Mesodermal cell (in vitro differentiated cells): ENCODE measurements at regions not wholly inside any gene's neighbourhood (a gene's known extent, or its start where the extent isn't known, plus 50 kb on each side); places are given as distances from the start of the nearest gene placed in this dataset.

Source experiments
- H3K27ac ChIP-seq: 2 replicates; pipeline ENCODE4 v1.7.0; 2013; ENCODE audit warnings: mild to moderate bottlenecking, low read depth, low read length, moderate library complexity; ENCODE audit not compliant: severe bottlenecking
- H3K36me3 ChIP-seq: 2 replicates; pipeline ENCODE4 v1.7.1; 2013; ENCODE audit warnings: mild to moderate bottlenecking, low read length, moderate library complexity; ENCODE audit not compliant: control insufficient read depth, insufficient read depth
- H3K4me1 ChIP-seq: one replicate; pipeline ENCODE4 v1.7.1; 2013; ENCODE audit warnings: mild to moderate bottlenecking, low read length; ENCODE audit not compliant: insufficient read depth, control insufficient read depth, poor library complexity, severe bottlenecking
- H3K4me3 ChIP-seq: 2 replicates; pipeline ENCODE4 v1.7.0; 2013; ENCODE audit warnings: low read length, control low read depth, mild to moderate bottlenecking; ENCODE audit not compliant: insufficient read depth, poor library complexity, severe bottlenecking; ENCODE audit errors: extremely low read depth
- H3K9me3 ChIP-seq: 2 replicates; pipeline ENCODE4 v1.7.1; 2013; ENCODE audit warnings: mild to moderate bottlenecking, low read length, moderate library complexity; ENCODE audit not compliant: control insufficient read depth
- WGBS, 2 experiments: methylation state at CpG; one replicate each; pipeline ENCODE4 v1.1.5; 2013; ENCODE audit warnings: missing lambda C conversion rate in 2 of 2; ENCODE audit not compliant: insufficient coverage in 2 of 2; 5-methylcytosine and 5-hydroxymethylcytosine counted together

- H3K9me3 ChIP-seq, result no peaks in the 10 kb centered on the region
- no peak overlapping the region for H3K27ac ChIP-seq
- H3K4me3 ChIP-seq, result no peak overlapping the region
- WGBS, 2 experiments, result no CpG with 5 or more reads among the region's 3 CpGs
- no peaks in the 10 kb centered on the region for H3K4me1 ChIP-seq
- H3K36me3 ChIP-seq, result no peaks in the 10 kb centered on the region
Measured at GRCh38 chr3:96213393-96213792, 601.0 kb upstream of the EPHA6 start.

DNA sequence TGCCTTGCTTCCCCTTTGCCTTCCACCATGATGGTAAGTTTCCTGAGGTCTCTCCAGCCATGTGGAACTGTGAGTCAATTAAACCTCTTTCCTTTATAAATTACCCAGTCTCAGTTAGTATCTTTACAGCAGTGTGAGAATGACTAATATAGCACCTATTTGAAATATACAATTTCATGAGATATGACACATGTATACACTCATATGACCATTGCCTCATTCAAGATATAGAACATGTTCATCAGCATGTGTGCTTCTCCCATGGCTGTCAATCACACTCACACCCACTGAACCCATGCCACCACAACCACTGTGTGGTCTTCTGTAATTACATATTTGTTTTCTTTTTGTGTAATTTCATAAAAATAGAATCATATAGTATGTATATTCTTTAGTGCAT is 599.5 kb upstream of the EPHA6 start:
- H3K9me3 ChIP-seq, result no peaks in the 10 kb centered on the region
- H3K4me1 ChIP-seq, result no peaks in the 10 kb centered on the region
- no peak overlapping the region for H3K4me3 ChIP-seq
- no peak overlapping the region for H3K27ac ChIP-seq
- H3K36me3 ChIP-seq, result no peaks in the 10 kb centered on the region

DNA sequence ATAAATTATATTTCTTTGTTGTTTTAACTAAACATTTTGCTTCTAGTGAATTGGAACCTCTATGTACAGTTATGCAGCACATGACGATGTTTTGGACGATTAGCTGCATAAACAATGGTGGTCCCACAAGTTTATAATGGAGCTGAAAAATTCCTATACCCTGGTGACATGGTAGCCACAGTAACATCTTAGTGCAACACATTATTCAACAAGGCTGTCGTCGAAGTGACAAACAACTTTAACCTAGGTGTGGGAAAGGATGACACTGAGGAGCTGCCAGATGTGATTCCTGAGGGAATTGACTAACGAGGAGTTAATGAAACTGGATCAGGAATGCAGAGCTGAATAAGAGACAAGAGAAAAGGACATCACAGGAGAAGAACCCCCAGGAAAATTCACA is 588.9 kb upstream of the EPHA6 start:
- H3K9me3 ChIP-seq, result no peaks in the 10 kb centered on the region
- H3K27ac ChIP-seq, result no peak overlapping the region
- H3K4me1 ChIP-seq, result no peaks in the 10 kb centered on the region
- H3K36me3 ChIP-seq, result no peaks in the 10 kb centered on the region
- WGBS, 2 experiments, result 87 to 90% methylated on average over 3 of the region's 5 CpGs
- no peak overlapping the region for H3K4me3 ChIP-seq

GRCh38 chr3:96233679-96234078 is 580.7 kb upstream of the EPHA6 start:
- Histone ChIP-seq H3K36me3 (no peaks in the 10 kb centered on the region), H3K4me3 (no peak overlapping the region)

DNA sequence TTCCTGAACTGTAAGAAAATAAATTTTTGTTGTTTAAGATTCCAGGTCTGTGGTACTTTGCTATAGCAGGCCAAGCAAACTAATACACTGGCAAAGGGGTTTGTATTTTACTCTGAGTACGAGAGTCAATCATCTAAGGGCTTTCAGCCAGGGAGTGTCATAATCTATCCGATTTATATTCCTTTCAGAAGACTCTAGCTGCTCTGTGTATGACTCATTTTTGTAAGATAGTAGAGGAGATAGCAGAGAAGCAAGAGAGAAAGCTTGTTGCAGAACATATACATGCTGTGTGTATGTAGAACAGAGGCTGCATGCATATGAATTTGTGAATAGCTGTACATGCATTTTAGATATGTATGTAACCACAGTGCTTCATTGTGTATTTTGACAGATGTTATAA is 577.9 kb upstream of the EPHA6 start:
- no peak overlapping the region for H3K4me3 ChIP-seq
- WGBS, 2 experiments, result 80 to 94% methylated on average over 1 to 2 of the region's 2 CpGs

More at GRCh38 chr3:96233679-96234078, 580.7 kb upstream of the EPHA6 start:
- no CpG with 5 or more reads among the region's 1 CpG for WGBS, 2 experiments
- no peak overlapping the region for H3K27ac ChIP-seq
- no peaks in the 10 kb centered on the region for H3K4me1 ChIP-seq
- H3K9me3 ChIP-seq, result no peaks in the 10 kb centered on the region

GRCh38 chr3:96259299-96259698 is 555.1 kb upstream of the EPHA6 start:
- H3K27ac ChIP-seq, result no peak overlapping the region
- no peaks in the 10 kb centered on the region for H3K4me1 ChIP-seq
- H3K4me3 ChIP-seq, result no peak overlapping the region
- H3K36me3 ChIP-seq, result no peaks in the 10 kb centered on the region
- no peaks in the 10 kb centered on the region for H3K9me3 ChIP-seq

More for the DNA sequence above, 577.9 kb upstream of the EPHA6 start:
- no peaks in the 10 kb centered on the region for H3K36me3 ChIP-seq
- H3K4me1 ChIP-seq, result no peaks in the 10 kb centered on the region
- H3K9me3 ChIP-seq, result no peaks in the 10 kb centered on the region
- H3K27ac ChIP-seq, result no peak overlapping the region

GRCh38 chr3:96264701-96265100 is 549.7 kb upstream of the EPHA6 start:
- no CpG with 5 or more reads among the region's 2 CpGs for WGBS, 2 experiments

GRCh38 chr3:96266395-96267190 is 547.8 kb upstream of the EPHA6 start:
- Histone ChIP-seq H3K27ac (no peak overlapping the region), H3K4me3 (no peak overlapping the region), H3K9me3 (no peaks in the 10 kb centered on the region), H3K4me1 (peaks cover 6% of the 10 kb centered on the region), H3K36me3 (no peaks in the 10 kb centered on the region)
- WGBS, 2 experiments, result no CpG with 5 or more reads among the region's 3 CpGs

More at GRCh38 chr3:96264701-96265100, 549.7 kb upstream of the EPHA6 start:
- H3K9me3 ChIP-seq, result no peaks in the 10 kb centered on the region
- H3K4me1 ChIP-seq, result peaks cover 6% of the 10 kb centered on the region
- H3K27ac ChIP-seq, result no peak overlapping the region
- H3K4me3 ChIP-seq, result no peak overlapping the region
- no peaks in the 10 kb centered on the region for H3K36me3 ChIP-seq

DNA sequence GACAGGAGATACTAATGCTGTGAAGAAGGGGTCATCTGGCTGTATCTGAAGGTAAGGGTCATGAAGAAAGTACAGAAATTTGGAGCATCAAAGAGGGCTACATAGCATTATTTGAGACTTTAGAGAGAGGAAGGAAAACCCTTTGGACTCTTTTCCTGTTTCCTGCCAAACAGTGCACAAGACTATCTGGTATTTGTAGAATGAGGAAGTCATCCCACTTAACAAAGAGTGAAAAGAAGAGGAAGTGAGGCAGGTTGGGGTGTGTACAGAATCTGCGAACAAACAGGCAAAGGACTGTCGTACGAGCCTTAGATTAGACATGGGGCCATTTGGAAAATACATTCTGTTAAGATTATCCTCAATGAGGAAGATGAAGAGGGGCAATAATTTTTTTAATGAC is 546.8 kb upstream of the EPHA6 start:
- Histone ChIP-seq H3K9me3 (no peaks in the 10 kb centered on the region), H3K4me3 (no peak overlapping the region), H3K27ac (no peak overlapping the region), H3K4me1 (peaks cover 6% of the 10 kb centered on the region), H3K36me3 (no peaks in the 10 kb centered on the region)
- whole genome bisulfite sequencing, 2 experiments, result 98 to 100% methylated on average over 3 of the region's 3 CpGs

GRCh38 chr3:96294143-96294542 is 520.3 kb upstream of the EPHA6 start:
- Histone ChIP-seq H3K9me3 (no peaks in the 10 kb centered on the region), H3K27ac (no peak overlapping the region), H3K36me3 (no peaks in the 10 kb centered on the region), H3K4me3 (no peak overlapping the region), H3K4me1 (no peaks in the 10 kb centered on the region)
- 94% methylated on average over 2 of the region's 4 CpGs for WGBS, 2 experiments

- no peak overlapping the region for H3K27ac ChIP-seq
- no peak overlapping the region for H3K4me3 ChIP-seq
- no peaks in the 10 kb centered on the region for H3K9me3 ChIP-seq
- no peaks in the 10 kb centered on the region for H3K36me3 ChIP-seq
- 100% methylated on average over 3 of the region's 4 CpGs; no CpG with 5 or more reads in 1 of the 2 experiments for WGBS, 2 experiments
- H3K4me1 ChIP-seq, result no peaks in the 10 kb centered on the region
Measured at GRCh38 chr3:96300743-96301142, 513.7 kb upstream of the EPHA6 start.
